ENCODE measurements at regions not wholly inside any gene's neighbourhood (a gene's known extent, or its start where the extent isn't known, plus 50 kb on each side); places are given as distances from the start of the nearest gene placed in this dataset.

DNA sequence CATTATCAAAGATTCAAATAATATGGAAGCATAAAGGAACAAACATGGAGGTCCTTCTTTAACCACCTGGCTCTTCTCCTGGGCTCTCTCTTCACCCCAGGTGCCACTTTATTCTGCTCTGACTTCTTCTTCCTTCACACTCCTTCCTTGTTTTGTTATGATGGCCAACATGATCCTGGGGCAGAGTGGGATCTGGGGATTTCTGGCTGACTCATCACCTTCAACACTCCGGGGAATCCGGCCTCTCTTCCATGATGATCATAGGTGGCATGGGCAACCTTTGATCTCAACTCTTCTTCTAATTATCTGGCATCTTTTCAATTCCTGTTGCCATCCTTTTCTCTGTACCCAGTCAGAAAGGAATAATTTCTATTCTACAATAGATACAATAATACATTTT is 62.1 kb upstream of the TRPC7 start:
- DNase-seq (ENCODE audit: low read depth, low spot score): no peak
- in situ Hi-C loops (cut with HindIII; ENCODE audit: low pct_unique_long_range_greater_than_20kb, low sequenced_read_pairs): no loop called here

DNA sequence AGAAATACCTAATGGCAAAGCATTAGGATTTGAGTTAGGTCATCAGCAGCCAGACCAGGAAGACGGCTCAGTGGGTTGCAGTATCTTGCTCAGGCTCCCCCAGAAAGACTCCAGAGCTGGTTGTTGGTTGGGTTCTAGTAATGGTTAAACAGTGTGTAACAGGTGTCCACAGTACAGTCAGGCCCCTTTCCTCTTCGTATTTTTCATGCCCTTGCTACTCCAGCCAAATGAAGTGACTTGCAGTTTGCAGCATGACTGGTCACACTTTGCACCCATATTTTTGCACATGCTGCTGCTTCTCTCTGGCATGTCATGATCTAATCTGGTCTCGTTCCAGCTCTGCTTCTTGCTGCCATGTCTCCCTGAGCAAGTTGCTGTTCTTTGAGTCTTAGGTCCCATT is 60.6 kb upstream of the TRPC7 start:
- DNase-seq (ENCODE audit: low read depth, low spot score): no peak
- in situ Hi-C loops (cut with HindIII; ENCODE audit: low pct_unique_long_range_greater_than_20kb, low sequenced_read_pairs): no loop called here

DNA sequence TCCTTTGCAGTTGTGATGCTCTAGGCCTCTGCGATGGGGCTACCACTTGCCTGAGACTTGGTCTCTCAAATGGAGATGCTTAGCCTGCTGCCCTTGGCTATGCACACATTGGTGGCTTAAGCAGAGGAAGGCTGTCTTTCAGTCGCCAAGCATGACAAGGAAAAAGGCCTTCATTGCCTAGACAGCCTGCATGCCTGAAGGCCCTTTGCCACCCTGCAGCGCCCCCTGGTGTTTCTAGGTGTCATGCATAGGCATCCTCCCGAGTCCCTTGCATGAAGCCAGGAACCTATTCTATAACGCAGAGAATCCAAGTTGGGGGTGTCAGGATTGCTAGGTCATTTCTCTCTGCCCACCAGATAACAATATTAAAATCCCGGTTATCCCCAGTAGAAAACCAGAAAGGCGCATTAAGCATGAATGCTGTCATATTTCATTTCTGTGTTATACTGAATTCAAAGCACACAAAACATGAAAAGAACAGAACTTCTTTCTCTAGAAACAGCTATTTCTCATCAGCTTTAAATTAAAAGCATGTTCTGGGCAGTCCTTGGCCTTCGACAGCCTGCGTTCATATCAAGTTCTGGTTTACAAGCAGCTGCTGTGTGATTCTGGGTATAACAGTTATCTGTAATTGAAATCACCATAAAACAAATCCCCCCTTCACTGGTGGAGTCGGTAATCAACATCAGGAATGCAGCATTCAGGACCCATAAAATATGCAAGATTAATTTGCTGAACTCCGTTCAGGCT is 59.7 kb upstream of the TRPC7 start:
- peak; percentile 83 for DNase-seq (ENCODE audit: low read depth, low spot score)
- in situ Hi-C loops (cut with HindIII; ENCODE audit: low pct_unique_long_range_greater_than_20kb, low sequenced_read_pairs): no loop called here

DNA sequence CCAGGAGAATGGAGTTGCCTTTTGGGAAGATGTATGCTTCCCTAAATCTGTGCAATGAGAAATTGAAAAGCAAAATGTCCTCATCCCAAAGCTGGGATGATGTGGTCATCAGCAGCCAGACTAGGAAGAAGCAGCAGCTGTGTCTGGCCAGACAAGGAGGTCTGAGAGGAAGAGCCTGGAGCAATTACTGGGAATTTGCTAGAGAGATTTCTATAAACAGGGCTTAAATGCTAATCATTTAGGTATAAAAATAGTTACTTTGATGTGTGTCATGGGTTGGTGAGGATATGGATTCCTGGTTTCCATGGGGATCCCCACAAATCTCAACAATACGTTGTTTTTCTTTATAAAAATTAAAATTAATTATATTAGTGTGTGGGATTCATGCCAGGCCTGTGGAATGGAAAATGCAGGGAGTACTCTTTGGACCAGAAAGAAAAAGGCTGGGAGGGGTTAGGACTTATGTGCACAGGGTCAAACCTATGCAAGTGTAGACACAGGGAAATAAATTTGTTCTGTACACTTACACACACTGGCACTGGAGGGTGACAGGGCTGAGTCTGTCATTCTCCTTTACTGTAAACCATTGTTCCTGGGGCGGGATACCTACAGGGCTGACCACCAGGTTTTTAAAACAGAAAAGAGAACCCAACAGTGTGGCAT is 58.7 kb upstream of the TRPC7 start:
- DNase-seq (ENCODE audit: low read depth, low spot score): no peak
- in situ Hi-C loops (cut with HindIII; ENCODE audit: low pct_unique_long_range_greater_than_20kb, low sequenced_read_pairs): no loop called here

DNA sequence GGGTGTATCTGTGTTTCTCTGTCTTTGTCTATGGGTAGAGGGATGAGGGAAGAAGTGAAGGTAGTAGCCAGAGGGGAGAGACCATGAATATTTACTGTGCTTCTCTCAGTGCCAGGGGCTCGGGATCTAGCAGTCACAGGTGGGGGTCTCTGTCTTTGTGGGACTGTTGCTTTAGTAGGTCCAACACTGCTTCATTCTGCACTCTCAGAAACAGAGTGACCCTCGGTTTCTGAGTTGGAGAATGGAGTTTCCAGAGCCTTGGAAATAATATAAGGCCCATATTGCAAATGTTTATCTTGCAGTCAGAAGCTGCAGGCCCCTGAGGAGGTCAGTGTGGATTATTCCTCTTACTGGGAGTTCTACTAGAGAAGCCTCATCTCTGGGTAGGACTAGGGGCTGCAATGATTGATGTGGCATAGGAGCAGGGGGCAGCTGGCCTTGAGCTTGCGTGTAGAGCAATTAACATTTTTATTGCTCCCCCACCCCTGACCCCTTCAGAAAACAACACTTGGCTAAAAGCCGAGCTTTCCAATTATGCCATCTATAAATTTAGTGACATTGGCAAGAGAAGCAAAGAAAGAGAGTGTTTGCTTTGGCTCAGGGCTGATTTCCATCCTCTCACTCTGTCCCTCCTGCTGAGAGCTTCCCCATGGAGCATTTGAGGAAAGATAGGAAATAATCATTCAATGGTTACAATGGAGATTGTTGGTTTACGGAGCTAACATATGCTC is 55.0 kb upstream of the TRPC7 start:
- DNase-seq (ENCODE audit: low read depth, low spot score): no peak
- in situ Hi-C loops (cut with HindIII; ENCODE audit: low pct_unique_long_range_greater_than_20kb, low sequenced_read_pairs): no loop called here

DNA sequence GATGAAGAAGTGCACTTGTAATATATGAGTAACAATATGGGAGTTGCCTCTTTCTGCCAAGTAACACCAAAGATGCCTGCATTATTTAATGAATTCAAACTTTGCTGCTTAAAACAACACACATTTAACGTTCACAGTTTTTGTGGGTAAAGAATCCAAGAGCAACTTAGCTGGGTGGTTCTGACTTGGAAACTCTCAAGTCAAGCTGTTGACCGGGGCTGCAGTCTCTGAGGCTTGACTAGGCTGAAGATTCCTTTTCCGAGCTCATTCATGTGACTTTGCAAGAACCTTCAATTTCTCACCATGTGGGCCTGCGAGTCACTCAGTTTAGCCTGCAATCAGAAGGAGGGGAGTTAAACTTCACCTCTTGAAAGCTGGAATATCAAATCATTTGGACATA is 53.0 kb upstream of the TRPC7 start:
- DNase-seq (ENCODE audit: low read depth, low spot score): no peak
- in situ Hi-C loops (cut with HindIII; ENCODE audit: low pct_unique_long_range_greater_than_20kb, low sequenced_read_pairs): no loop called here
